ENCODE measurements at regions not wholly inside any gene's neighbourhood (a gene's known extent, or its start where the extent isn't known, plus 50 kb on each side); places are given as distances from the start of the nearest gene placed in this dataset.

DNA sequence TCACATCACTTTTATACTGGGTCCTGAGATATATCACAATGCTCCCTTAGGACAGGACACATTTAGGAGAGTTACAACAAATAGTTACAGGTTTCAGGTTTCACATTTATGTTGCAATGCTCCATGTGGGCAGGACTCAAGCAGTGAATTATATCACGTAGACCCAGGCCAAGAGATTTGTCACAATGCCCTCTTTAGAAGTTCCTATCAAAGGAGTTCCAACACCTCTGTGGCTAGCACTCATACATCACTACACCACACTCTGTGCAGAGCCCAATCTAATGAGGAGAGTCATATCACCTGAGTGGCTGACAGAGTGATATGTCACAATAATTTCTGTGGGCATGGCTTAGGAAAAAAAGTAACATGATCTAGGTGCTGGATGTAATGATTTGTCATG, 1068.2 kb upstream of the AMELY start:
- no peak for DNase-seq (ENCODE audit: low read depth)

GRCh38 chrY:7977301-7977700, 1065.7 kb upstream of the AMELY start:
- no peak for DNase-seq (ENCODE audit: low read depth)

DNA sequence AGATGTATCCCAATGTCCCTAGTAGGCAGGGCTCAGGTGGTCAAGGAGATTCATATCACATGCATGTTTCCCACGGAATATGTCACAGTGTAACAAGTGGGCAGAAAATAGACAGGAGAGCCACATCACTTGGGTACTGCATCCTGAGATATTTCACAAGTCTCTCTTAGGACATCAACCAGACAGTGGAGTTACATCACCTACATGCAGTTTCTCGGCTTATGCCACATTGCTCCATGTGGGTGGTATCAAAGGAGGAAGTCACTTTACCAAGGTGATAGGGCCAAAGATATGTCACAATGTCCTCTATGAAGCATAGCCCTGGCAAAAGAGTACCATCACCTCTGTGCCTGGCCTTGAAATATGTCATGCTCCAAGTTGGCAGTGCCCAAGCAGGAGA, 1056.7 kb upstream of the AMELY start:
- no peak for DNase-seq (ENCODE audit: low read depth)

GRCh38 chrY:7966916-7967315, 1055.4 kb upstream of the AMELY start:
- no peak for DNase-seq (ENCODE audit: low read depth)

GRCh38 chrY:7963393-7963792, 1051.8 kb upstream of the AMELY start:
- DNase-seq (ENCODE audit: low read depth), result no peak

DNA sequence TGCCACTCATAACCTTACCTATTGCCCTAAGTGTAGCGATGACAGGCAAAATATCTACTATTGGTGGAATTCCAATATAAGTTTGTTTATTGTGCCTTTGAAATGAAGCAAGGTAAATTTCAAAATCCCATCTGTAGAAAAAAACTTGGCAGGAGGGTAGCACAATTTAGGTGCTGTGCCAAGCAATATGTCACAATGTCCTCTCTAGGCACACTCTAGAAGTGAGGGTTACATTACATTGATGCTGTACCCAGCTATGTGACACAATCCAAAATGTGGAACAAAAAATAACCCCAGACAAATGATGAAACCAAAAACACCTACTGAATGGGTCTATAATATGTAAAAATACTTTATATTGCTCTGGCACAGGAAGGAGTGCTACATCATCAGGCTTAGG, 1050.8 kb upstream of the AMELY start:
- DNase-seq (ENCODE audit: low read depth), result no peak

DNA sequence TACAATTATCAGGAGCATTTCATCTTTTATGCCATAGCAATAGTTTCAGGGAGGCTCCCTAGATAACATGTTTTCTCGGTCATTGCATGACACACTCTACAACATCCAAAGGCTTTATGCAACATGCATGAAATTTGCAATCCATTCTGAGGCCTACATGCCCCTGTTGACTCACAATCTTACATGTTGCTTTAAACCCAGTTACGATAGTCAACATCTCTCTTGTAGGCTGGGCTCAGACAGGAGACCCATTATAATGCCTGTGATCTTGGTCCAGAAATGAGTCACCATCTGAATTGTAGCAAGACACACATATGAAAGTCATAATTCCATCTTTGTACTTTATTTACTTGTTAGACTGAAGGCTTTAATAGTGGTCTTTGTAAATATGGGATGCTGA, 1050.3 kb upstream of the AMELY start:
- DNase-seq (ENCODE audit: low read depth), result no peak

DNA sequence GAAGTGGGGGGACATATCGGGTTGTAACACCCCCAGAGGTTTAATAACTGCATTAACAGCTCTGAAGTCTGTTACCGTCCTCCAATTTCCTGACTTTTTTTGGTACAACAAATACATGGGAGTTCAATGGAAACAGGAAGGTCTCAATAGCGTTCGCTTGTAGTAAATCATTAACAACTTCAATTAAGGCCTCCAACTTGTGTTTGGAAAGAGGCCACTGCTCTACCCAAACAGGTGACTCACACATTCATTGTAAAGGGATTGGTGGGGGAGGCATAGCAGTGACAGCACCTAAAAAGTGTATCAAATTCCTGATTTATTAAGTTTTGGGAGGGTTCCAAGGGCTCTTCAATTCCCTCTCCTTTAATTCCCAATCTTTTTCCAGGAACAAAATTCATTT, 1046.2 kb upstream of the AMELY start:
- no peak for DNase-seq (ENCODE audit: low read depth)

- DNase-seq (ENCODE audit: low read depth), result peak; percentile 38
Observed at GRCh38 chrY:7951187-7951852, 1039.8 kb upstream of the AMELY start.

- peak; percentile 7 for DNase-seq (ENCODE audit: low read depth)
Observed at GRCh38 chrY:7944135-7944534, 1032.6 kb upstream of the AMELY start.

- peak; percentile 9 for DNase-seq (ENCODE audit: low read depth)
Observed at GRCh38 chrY:7942711-7943110, 1031.2 kb upstream of the AMELY start.

DNA sequence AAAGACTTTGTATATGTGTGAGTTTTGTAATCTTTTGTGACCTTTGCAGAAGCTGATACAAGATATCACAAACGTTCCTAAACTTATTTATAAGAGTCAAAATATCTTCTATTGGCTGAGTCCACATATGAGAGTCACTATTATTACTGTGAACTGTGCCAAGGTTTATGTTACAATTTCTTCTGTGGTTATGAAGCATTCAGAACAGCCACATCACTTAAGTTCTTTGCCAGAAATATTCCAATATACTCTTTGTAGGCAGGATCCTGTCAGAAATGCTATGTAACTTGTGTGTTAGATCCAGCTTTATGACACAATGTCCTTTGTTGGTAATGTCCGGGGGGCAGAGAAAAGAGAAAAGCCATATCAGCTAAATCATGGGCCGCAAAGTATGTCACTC, 1030.3 kb upstream of the AMELY start:
- DNase-seq (ENCODE audit: low read depth), result peak; percentile 5

DNA sequence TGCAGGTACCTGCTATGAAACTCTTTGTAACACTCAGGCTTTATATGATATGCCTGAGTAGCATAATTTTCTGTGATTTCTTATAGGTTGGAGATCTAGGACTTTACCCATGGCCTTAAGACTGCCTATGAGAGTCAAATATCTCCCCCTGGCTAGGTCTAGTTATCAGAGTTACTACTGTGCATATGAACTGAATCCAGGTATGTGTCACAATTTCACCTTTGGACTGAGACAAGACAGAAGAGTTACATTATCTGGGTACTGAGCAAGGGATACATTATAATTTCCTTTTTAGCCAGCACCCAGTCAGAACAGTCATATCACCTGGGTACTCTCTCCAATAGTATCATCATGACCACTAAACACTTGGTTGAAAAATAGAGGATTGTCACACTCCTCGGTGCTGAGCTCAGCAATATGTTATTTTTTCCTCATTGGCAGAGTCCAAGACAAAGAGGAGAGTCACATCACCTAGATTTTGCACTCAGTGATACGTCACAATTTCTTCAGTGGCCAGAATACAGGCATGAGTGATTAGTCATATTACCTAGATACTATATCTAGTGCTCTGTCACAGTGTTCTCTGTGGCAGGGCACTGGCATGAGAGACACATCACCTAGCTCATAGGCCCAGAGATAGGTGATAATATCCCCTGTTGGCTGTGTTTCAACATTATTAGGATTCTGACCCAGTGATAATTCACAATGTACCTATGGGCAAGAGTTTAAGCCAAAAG, 1027.6 kb upstream of the AMELY start:
- DNase-seq (ENCODE audit: low read depth), result no peak

DNA sequence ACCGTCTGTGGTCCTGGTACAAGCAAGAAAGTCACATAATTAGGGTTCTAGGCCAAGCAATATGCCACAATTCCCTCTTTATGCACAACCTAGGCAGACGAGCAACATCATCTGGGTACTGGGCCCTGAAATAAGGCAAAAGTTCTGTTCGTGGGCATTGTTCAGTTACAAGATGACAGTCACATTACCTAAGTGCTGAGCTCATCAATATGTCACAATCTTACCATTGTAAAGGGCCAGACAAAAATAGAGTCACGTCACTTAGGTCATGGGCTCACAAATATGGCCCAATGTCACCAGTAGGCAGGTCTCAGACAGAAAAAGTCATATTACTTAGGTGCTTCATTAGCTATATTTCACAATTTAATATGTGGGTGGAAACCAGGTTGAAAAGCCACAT, 1025.3 kb upstream of the AMELY start:
- no peak for DNase-seq (ENCODE audit: low read depth)

DNA sequence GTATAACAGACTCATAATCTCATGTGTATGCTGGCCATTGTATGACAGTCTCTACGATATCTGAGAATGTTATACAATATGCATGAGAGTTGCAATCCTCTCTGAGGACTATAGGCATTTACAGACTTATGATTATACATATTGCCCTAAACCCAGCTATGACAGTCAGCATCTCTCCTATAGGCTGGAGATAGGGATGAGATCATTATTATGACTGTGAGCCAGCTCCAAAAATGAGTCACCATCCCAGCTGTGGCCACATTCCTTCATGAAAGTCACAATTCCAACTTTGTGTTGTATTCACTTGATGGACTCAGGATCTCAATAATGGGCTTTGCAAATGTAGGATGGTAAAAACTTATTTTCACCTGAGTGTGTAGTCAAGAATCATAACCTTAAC, 1024.5 kb upstream of the AMELY start:
- peak; percentile 77 for DNase-seq (ENCODE audit: low read depth)

DNA sequence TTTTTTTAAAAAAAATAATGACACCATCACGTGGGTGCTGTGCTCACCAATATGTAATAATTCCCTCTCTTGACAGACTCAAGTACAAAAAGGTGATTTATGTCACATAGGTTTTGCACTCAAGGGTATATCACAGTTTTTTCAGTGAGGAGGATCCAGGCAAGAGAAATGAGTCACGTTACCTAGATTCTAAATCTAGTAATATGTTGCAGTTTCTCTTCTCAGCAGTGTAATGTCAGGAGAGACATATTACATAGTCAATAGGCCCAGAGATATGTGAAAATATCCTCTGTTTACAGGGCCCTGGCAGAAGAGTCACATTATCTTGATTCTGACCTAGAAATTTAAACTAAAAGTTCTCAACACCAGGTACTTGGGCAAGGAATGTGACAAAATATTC, 1024.1 kb upstream of the AMELY start:
- DNase-seq (ENCODE audit: low read depth), result no peak

DNA sequence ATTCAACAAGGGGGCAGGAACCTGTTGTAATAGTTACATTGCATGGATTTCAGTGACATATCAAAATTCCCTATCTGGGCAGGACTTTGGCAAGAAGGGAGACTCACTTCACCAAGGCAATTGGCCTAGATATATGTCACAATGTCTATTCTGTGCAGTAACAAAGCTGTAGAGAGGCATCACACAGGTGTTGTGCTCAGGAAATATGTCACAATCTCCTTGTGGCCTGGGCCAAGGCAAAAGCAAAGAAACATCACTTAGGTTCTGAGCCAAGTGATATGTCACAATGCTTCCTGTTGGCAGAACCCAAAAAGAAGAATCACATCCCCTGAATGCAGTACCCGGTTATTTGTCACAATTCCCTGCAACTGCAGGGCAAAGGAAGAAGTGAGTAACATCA, 1020.9 kb upstream of the AMELY start:
- DNase-seq (ENCODE audit: low read depth), result no peak

DNA sequence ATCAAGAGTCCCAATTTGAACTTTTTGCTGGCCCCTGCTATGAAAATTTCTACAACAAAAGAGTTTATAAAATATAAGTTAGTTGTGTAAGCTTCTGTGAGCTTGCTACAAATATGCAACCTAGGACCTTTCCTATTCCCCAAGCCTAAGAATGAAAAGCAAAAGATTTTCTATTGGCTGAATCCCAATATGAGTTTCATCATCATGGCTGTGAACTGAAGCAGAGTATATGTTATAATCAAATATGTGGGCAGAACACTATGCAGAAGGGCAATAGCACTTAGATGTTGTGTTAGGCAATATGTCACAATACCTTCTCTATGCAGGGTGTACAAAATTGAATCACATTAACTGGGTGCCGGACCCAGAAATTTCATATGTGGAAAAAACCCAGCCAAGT, 1018.3 kb upstream of the AMELY start:
- no peak for DNase-seq (ENCODE audit: low read depth)

- DNase-seq (ENCODE audit: low read depth), result no peak
Observed at GRCh38 chrY:7924059-7924458, 1012.5 kb upstream of the AMELY start.

- DNase-seq (ENCODE audit: low read depth), result no peak
Observed at GRCh38 chrY:7923476-7924017, 1012.0 kb upstream of the AMELY start.

DNA sequence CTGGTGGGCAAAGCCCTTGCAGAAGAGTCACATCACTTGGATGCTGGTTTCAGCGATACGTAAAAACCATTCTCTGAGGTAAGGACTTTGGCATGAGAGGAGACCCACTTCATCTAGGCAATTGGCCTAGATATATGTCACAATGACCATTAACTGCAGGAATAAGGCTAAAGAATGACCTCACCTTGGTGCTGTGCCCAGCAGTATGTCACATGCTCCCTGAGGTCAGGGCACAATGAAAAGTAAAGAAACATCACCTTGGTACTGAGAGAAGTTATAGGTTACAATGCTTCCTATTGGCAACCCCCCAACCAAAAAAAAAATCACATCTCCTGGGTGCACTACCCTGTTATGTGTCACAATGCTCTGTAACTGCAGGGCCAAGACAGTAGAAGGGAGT, 1008.8 kb upstream of the AMELY start:
- DNase-seq (ENCODE audit: low read depth), result no peak

DNA sequence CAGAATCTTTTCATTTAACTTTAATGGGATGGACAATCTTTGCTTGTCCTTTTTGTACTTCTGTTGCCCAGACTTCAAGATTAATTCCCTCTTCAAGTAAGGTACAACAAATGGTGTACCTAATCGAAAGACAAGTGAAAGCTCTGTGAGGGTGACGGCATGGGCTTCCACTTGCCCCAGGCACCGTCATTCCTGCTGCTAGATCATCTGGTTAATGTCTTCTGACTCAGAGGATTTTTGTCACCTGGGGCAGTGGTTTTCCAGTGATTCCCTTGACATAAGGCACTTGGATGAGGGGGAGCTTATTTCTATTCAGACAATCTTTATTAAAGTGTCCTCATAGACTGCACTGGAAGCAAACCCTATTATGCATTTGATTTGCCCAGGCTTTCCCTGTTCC, 977.0 kb upstream of the AMELY start:
- no peak for DNase-seq (ENCODE audit: low read depth)

GRCh38 chrY:7881696-7882095, 970.1 kb upstream of the AMELY start:
- DNase-seq (ENCODE audit: low read depth), result no peak
